HCT116 (cell line): ENCODE measurements at regions not wholly inside any gene's neighbourhood (a gene's known extent, or its start where the extent isn't known, plus 50 kb on each side); places are given as distances from the start of the nearest gene placed in this dataset.

Source experiments
- CTCF ChIP-seq, 3 experiments: fragments of 200-600 bp in 1 of 3; sonication (generic) in 1 of 3; IDR thresholded peaks in 2 of 3; conservative IDR thresholded peaks in 1 of 3; 2 replicates each; pipeline ENCODE4 v1.5.1; 2012 to 2017; ENCODE audit warnings: low read depth in 2 of 3, low read length in 2 of 3, antibody characterized with exemption in 1 of 3, borderline replicate concordance in 1 of 3, control low read depth in 1 of 3, mild to moderate bottlenecking in 1 of 3, mixed read lengths in 1 of 3, mixed run types in 1 of 3, moderate library complexity in 1 of 3; ENCODE audit not compliant: insufficient read depth in 1 of 3
- EGR1 ChIP-seq: IDR thresholded peaks from 2 replicates; pipeline ENCODE4 v1.6.1; 2012; ENCODE audit warnings: low read depth
- ELF1 ChIP-seq: IDR thresholded peaks from 2 replicates; pipeline ENCODE4 v1.6.1; 2012; ENCODE audit warnings: low read depth, borderline replicate concordance
- EZH2 ChIP-seq: fragments of 200-600 bp; sonication (generic); IDR thresholded peaks from 2 replicates; pipeline ENCODE4 v1.6.1; 2017; ENCODE audit warnings: antibody characterized with exemption, mixed run types
- JUND ChIP-seq: IDR thresholded peaks from 2 replicates; pipeline ENCODE4 v1.6.1; 2012
- POLR2A ChIP-seq: IDR thresholded peaks from 2 replicates; pipeline ENCODE4 v1.7.0; 2011; ENCODE audit warnings: borderline replicate concordance; ENCODE audit not compliant: insufficient read depth, insufficient read length; ENCODE audit errors: extremely low read depth
- POLR2AphosphoS5 ChIP-seq: IDR thresholded peaks from 2 replicates; pipeline ENCODE4 v1.6.1; 2011; ENCODE audit warnings: mild to moderate bottlenecking, low read depth, low read length, moderate library complexity
- SP1 ChIP-seq: IDR thresholded peaks from 2 replicates; pipeline ENCODE4 v1.6.1; 2012; ENCODE audit warnings: low read depth
- SRF ChIP-seq: IDR thresholded peaks from 2 replicates; pipeline ENCODE4 v1.6.1; 2012; ENCODE audit warnings: low read depth
- TCF7L2 ChIP-seq: IDR thresholded peaks from 2 replicates; pipeline ENCODE4 v1.7.0; 2011; ENCODE audit warnings: borderline replicate concordance, inconsistent platforms; ENCODE audit not compliant: insufficient read depth, insufficient read length; ENCODE audit errors: extremely low read depth
- ZFX ChIP-seq: fragments of 450-650 bp; IDR thresholded peaks from 2 replicates; pipeline ENCODE4 v1.6.1; 2017
- TF ChIP-seq, protein P1 (sequence below): IDR thresholded peaks from 2 replicates; pipeline ENCODE4 v1.6.1; 2012
- TF ChIP-seq, protein P2 (sequence below): IDR thresholded peaks from 2 replicates; pipeline ENCODE4 v1.6.1; 2012; ENCODE audit warnings: low read depth

DNA sequence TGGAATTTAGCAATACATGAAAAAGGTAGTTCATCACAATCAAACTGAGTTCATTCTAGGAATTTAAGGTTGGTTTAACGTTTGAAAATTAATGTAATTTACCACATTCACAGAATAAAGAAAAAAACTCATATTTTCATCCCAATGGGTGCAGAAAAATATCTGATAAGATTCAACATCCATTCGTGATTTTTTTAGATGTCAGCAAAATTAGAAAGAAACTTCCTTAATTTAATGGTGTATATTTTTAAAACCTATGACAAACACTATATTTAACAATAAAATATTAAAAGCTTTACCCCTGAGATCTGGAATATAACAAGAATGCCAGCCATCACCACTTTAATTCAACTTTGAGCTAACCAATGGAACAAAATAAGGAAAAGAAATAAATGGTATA is 208.7 kb upstream of the CHAC2 start:
- TF ChIP-seq, protein P1, sequence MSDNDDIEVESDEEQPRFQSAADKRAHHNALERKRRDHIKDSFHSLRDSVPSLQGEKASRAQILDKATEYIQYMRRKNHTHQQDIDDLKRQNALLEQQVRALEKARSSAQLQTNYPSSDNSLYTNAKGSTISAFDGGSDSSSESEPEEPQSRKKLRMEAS = no peak
- TF ChIP-seq POLR2A (no peak), JUND (no peak), CTCF (IDR thresholded peaks at IDR 0.05 in 2 of 3, conservative IDR thresholded peaks at IDR 0.05 in 1 of 3; ENCODE audit: borderline replicate concordance in 1 of 3, insufficient read depth in 1 of 3, low read depth in 2 of 3, low read length in 2 of 3) (no peak), POLR2AphosphoS5 (no peak), TCF7L2 (no peak), SRF (no peak), EGR1 (no peak), SP1 (no peak), ZFX (no peak), EZH2 (no peak), ELF1 (no peak)
- TF ChIP-seq, protein P2, sequence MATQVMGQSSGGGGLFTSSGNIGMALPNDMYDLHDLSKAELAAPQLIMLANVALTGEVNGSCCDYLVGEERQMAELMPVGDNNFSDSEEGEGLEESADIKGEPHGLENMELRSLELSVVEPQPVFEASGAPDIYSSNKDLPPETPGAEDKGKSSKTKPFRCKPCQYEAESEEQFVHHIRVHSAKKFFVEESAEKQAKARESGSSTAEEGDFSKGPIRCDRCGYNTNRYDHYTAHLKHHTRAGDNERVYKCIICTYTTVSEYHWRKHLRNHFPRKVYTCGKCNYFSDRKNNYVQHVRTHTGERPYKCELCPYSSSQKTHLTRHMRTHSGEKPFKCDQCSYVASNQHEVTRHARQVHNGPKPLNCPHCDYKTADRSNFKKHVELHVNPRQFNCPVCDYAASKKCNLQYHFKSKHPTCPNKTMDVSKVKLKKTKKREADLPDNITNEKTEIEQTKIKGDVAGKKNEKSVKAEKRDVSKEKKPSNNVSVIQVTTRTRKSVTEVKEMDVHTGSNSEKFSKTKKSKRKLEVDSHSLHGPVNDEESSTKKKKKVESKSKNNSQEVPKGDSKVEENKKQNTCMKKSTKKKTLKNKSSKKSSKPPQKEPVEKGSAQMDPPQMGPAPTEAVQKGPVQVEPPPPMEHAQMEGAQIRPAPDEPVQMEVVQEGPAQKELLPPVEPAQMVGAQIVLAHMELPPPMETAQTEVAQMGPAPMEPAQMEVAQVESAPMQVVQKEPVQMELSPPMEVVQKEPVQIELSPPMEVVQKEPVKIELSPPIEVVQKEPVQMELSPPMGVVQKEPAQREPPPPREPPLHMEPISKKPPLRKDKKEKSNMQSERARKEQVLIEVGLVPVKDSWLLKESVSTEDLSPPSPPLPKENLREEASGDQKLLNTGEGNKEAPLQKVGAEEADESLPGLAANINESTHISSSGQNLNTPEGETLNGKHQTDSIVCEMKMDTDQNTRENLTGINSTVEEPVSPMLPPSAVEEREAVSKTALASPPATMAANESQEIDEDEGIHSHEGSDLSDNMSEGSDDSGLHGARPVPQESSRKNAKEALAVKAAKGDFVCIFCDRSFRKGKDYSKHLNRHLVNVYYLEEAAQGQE = no peak
